ENCODE measurements at regions not wholly inside any gene's neighbourhood (a gene's known extent, or its start where the extent isn't known, plus 50 kb on each side); places are given as distances from the start of the nearest gene placed in this dataset.

- no peak for FAIRE-seq
Observed at GRCh38 chr2:133666621-133667020, 98.4 kb upstream of the NCKAP5 start.

More at GRCh38 chr2:133666621-133667020, 98.4 kb upstream of the NCKAP5 start:
- Histone ChIP-seq H2BK120ac (replicated peaks; ENCODE audit: low read depth, low read length) (no peak overlapping the region), H3K4me2 (ENCODE audit: insufficient read depth in 1 of 2, low read depth in 2 of 2, low read length in 2 of 2) (no peak overlapping the region), H2BK5ac (ENCODE audit: low read depth, low read length) (no peak overlapping the region), H3K9me3 (ENCODE audit: insufficient read depth in 2 of 2, low read depth in 1 of 2, low read length in 1 of 2) (peaks cover 4 to 13% of the 10 kb centered on the region in 2 experiments; a peak in 2 of 4 replicates), H2AK5ac (ENCODE audit: low read depth, low read length) (no peak overlapping the region), H3K79me1 (ENCODE audit: low read depth, low read length) (no peaks in the 10 kb centered on the region), H4K8ac (ENCODE audit: extremely low read depth, insufficient read depth, low read length) (no peak overlapping the region), H2BK20ac (ENCODE audit: low read length) (no peak overlapping the region), H3K9ac (replicated peaks in 1 of 4; ENCODE audit: extremely low read depth in 1 of 4, low read depth in 3 of 4, low read length in 3 of 4) (no peak overlapping the region), H4K5ac (ENCODE audit: insufficient read length, low read depth, low read length) (no peak overlapping the region), H4K91ac (replicated peaks; ENCODE audit: insufficient read length, low read length) (no peak overlapping the region), H2BK12ac (ENCODE audit: low read depth, low read length) (no peak overlapping the region), H3K4me3 (ENCODE audit: extremely low read depth in 1 of 4, insufficient read depth in 2 of 4, low read depth in 3 of 4, low read length in 4 of 4) (no peak overlapping the region), H3K14ac (ENCODE audit: insufficient read length) (no peak overlapping the region), H2BK15ac (ENCODE audit: low read length) (no peak overlapping the region), H3K23ac (ENCODE audit: insufficient read length) (no peak overlapping the region), H3K79me2 (ENCODE audit: control insufficient read depth in 1 of 2, insufficient read depth in 2 of 2, low read length in 2 of 2) (no peaks in the 10 kb centered on the region), H2AFZ (ENCODE audit: low read length) (no peak overlapping the region), H3K4me1 (replicated peaks in 1 of 4; ENCODE audit: control insufficient read depth in 3 of 4, insufficient read depth in 4 of 4, low read length in 3 of 4) (no peaks in the 10 kb centered on the region), H3K27me3 (replicated peaks in 1 of 4; ENCODE audit: control insufficient read depth in 3 of 4, extremely low read depth in 1 of 4, insufficient read depth in 3 of 4, low read length in 3 of 4) (no peaks in the 10 kb centered on the region), H3K4ac (replicated peaks; ENCODE audit: insufficient read length, low read depth, low read length) (no peak overlapping the region), H3K18ac (ENCODE audit: extremely low read depth, low read length) (no peak overlapping the region), H3K56ac (replicated peaks; ENCODE audit: insufficient read length, low read depth, low read length) (no peak overlapping the region), H4K20me1 (replicated peaks in 1 of 2; ENCODE audit: control insufficient read depth in 1 of 2, insufficient read depth in 2 of 2, low read length in 2 of 2) (no peaks in the 10 kb centered on the region), H3K27ac (ENCODE audit: low read depth, low read length) (no peak overlapping the region), H3K23me2 (ENCODE audit: low read depth, low read length) (no peaks in the 10 kb centered on the region), H3K36me3 (ENCODE audit: control insufficient read depth in 2 of 4, insufficient read depth in 4 of 4, low read length in 3 of 4) (no peaks in the 10 kb centered on the region)
- TF ChIP-seq SIN3A (conservative IDR thresholded peaks at IDR 0.05 in 1 of 2, IDR thresholded peaks at IDR 0.05 in 1 of 2; ENCODE audit: low read depth in 1 of 2, low read length in 2 of 2) = no peak
- TF ChIP-seq CHD2 (IDR thresholded peaks at IDR 0.05; ENCODE audit: low read length) = no peak
- no peak for TF ChIP-seq TCF12 (IDR thresholded peaks at IDR 0.05; ENCODE audit: low read depth, low read length)
- POLR2A ChIA-PET (ENCODE audit: partially characterized antibody) = no interaction called here
- 95% methylated on average over 1 of the region's 1 CpG; no CpG with 5 or more reads in 1 of the 2 experiments for WGBS, 2 experiments (ENCODE audit: extremely low coverage in 1 of 2, insufficient coverage in 1 of 2, insufficient read length in 1 of 2, insufficient replicate concordance in 2 of 2, low coverage in 1 of 2, low lambda C conversion rate in 2 of 2, missing lambda C conversion rate in 1 of 2)
- CTCF ChIA-PET (ENCODE audit: partially characterized antibody) = no interaction called here
- DNase-seq (ENCODE audit: low read depth in 1 of 2, low spot score in 2 of 2) = no peak

Measured in H1 (cell line).